Hematopoietic multipotent progenitor cell (in vitro differentiated cells): ENCODE measurements at regions not wholly inside any gene's neighbourhood (a gene's known extent, or its start where the extent isn't known, plus 50 kb on each side); places are given as distances from the start of the nearest gene placed in this dataset.
"Not testable (repeated sequence)": the region's sequence is repeated elsewhere in the genome, so short reads cannot be mapped to it uniquely, and the experiment has no call there.

Experiments
- DNase-seq, 3 donors: peaks; one replicate each; pipeline ENCODE4 v3.0.0-alpha.2; 2011 to 2015; ENCODE audit warnings: low read depth in 2 of 3, low spot score in 2 of 3

DNA sequence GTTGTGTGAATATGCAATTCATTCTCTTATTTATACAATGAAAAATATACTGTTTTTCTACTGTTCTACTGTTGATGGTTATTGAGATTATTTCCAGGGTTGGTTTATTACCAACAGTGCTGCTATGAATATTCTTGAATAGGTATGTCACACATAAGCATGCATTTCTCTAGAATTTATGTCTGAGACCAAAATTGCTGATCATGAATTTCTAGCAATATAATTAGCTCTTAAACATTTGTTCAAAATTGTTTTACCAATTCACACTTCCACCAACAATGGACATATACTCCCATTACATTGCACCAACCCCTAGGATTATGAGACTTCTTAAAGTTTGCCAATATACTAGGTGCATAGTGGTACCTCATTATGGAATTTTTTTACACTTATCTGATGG lies 164.1 kb upstream of the KCNQ5 start:
- no peak for DNase-seq

DNA sequence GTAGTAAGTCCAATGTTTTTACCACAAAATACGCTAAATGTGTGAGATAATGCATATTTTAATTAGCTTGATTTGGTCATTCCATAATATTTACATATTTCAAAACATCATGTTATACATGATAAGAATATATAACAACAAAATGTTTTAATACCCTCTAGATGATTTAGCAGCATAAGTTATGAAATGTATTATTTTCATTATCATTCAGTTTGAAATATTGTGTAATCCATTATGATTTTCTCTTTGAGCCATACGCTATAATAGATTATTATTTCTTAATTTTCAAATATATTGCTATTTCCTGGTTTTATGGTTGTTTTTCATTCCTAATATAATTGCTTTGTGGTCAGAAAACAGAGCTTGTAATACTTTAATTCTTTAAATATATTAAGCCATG lies 163.3 kb upstream of the KCNQ5 start:
- no peak for DNase-seq

DNA sequence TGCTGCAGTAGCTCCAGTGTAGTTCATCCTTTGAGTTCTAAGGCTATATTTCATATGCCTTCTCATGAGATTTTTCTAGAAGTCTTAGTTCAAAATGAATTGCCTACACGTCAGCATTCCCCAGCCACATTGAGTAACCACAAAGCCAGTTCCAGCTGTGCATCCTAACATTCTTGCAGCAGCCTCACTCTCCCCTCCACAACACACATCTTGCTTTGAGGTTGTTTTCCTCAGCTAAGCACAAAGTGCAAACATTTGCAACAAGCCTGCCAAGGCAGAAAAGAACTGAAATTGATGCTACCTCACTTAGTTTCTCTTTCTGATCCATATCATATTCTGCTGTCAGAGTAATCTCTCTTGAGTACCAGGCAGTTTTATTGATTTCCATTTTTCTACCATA lies 160.7 kb upstream of the KCNQ5 start:
- no peak for DNase-seq

DNA sequence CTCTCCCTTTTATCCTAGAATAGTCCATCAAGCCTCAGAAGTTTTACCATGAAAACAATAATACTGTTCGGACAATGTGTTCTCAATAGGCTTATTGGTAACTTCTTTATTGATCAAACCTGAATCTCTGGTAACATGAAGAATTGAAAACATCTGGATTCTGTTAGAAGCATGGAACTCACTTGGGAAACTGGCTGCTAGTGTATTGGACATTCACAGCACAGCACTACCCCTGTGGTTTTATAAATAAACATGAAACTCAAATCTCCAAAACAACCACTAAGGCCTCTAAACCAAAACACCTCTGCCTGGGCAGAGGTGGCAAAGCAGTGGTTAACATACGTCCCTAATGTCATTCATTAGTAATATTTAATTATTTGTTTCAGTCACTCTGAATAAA lies 157.6 kb upstream of the KCNQ5 start:
- no peak for DNase-seq

DNA sequence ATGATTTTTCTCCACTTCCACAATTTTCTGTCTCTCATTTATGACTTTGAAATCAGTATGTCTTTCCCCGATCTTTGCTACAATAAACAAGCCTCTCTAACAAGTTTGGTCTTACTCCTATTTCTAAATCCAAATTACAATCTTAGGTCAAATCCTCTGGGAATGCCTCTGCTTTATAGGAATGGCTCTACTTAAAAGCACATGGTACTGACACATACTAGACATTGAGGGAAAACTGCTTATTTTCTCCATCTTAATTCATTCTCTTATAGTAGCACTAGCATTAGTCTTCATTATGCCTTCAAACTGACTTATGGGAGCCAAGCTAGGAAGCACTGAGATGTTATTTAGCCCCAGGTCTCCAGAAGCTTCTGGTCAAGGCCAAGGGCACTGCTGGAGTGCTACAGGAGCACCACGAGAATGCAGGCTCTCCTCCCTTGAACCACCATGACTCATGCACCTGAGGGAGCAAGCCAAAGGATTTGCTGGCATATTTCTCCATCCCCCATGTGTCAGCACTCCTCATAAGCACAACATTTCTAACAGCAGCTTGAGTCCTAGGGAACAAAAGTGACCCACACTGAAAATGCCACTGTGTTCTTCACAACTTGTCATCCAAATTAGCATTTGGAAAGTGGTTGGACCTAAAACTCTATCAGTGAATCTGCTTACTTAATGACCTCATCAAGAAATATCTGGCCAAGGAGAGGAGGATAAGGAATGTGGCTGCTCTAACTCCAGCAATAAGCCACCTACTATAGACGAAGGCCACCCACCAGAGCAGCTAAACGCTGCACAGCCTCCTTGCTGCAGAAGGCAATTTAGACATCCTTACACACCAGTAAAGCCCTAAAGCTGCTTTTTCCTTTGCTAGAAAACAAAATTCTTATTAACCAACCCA lies 156.8 kb upstream of the KCNQ5 start:
- DNase-seq: no peak

DNA sequence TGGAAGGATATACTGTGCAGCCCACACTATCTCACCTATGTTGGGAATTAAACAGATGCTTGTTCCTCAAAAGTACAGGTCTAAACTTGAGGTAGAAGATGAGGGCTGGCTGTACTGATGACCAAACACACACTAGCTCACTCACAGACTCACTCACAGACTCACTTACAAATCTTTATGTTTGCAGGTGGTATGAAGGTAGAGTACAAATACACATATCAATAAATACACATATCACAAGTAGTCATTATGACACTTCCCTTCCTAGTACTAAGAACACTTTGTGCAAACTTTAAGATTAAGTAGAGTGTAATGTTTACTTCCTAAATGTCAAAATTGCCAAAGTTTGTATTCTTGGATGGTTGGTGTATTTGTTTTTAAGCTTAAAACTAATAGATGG lies 155.4 kb upstream of the KCNQ5 start:
- no peak for DNase-seq

DNA sequence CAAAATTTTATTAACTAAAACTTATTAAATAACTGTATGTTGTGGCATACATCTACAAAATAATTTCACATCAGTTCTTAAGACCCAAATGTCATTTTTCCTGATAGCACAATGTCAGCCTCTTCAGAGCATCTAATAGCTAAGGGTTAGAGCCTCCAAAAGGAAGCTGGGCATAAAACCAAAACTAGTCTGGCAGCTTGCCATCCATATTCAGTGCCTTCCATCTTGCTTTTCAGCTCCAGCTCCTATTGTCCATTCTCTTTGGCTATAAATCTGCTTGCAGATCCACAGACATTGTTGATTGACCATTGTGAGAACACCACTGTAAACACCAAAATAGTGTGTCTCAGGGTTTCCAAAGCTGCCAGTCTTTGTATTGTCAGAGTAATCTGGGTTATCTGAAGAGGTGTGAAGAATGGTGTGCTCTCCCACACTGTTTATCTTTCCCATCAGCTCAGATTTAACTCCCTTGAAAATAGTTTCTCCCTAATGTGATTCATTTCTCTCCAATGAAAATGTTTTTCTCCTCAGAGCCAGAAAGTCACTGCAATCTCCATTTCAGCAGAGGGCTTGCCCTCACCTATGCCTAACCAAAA lies 154.8 kb upstream of the KCNQ5 start:
- no peak for DNase-seq

DNA sequence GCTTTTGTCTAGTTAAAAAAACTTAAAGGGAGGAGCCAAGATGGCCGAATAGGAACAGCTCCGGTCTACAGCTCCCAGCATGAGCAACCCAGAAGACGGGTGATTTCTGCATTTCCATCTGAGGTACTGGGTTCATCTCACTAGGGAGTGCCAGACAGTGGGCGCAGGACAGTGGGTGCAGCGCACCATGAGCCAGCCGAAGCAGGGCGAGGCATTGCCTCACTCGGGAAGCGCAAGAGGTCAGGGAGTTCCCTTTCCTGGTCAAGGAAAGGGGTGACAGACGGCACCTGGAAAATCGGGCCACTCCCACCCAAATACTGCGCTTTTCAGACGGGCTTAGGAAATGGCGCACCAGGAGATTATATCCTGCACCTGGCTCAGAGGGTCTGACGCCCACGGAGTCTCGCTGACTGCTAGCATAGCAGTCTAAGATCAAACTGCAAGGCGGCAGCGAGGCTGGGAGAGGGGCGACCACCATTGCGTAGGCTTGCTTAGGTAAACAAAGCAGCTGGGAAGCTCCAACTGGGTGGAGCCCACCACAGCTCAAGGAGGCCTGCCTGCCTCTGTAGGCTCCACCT lies 152.4 kb upstream of the KCNQ5 start:
- not testable (repeated sequence) for DNase-seq

DNA sequence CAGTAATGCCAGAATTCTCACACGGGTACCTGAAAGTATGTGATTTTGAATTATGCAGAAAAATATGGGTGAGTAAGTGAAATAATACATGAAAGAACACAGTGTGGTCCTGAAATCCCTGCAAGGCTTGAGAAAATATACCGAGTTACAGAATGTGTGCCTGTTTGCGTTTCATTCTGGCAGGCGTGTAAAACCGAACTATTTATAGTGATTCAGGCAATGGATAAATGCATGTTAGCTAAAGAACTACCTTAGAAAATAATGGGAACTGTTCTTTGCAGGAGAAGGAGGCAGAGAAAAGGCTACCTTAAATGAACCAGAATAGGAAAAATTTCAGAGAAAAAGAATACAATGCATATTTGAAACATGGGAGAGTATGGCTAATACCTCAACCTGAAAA lies 145.8 kb upstream of the KCNQ5 start:
- no peak for DNase-seq

DNA sequence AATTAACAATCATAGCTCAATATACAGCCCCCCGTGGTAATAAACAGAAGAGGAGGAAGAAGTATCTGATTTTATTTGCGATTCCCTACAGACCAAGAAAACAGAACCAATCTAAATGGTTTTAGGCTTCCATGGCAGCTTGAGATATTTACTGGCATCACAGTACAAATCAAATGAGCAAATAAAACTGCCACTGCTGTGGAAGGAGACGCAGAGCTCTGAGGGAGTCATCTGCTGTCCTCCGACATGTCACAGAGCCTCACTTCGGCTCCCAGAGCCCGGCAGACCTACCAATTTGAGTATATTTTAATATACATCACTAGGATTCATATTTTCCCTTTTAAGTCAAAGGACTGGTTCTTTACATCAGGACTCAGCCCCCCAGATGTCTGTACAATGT lies 145.2 kb upstream of the KCNQ5 start:
- DNase-seq: no peak

DNA sequence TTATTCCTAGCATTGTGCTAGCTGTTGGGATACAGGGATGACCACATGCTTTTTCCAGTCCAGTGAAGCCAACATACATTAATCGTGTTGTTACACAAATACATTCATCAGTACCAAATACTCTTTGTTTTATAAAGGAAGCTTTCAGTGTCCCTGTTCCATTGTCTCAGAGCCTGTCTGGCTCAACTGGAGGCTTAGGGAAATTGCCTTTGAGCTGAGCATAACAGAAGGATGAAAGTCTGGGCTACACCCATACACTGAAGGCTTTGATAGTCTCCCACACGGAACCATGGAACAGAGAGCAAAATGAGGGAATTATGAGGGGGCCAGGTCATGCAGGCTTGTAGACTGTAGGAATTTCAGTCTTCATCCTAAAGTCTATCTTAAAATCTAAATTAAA lies 126.4 kb upstream of the KCNQ5 start:
- no peak for DNase-seq

DNA sequence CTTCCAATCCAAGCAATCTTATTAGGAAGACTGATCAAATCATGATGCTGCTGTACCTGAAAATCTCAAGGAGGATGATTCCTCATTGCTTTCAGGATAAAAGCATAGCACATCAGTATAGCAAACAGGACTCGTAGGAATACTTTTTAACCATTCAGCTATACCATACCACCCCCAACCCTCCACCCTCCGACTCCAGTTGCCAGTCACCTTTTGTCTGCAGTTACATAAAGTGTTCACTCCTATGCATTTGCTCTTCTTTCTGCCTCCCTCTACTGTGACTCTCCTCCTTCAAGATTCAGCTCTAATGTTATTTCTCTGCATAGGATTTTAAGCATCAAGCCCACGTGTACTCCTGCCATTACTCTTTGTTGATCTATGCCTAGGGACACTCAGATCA lies 124.7 kb upstream of the KCNQ5 start:
- DNase-seq: no peak

DNA sequence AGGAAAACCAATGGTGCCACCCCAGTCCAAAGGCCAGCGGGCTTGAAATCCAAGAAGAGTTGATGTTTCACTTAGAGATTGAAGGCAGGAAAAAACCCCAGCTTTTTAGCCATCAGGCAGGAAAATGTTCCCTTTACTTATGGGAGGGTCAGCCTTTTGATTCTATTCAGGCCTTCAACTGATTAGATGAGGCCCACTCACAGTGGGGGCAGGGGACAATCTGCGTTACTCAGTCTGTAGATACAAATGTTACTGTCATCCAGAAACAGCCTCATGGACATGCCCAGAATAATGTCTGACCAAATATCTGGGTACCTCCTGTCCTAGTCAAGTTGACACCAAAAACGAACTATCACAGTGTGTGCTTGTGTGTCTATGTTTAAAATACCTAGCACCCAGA lies 121.2 kb upstream of the KCNQ5 start:
- DNase-seq: no peak

DNA sequence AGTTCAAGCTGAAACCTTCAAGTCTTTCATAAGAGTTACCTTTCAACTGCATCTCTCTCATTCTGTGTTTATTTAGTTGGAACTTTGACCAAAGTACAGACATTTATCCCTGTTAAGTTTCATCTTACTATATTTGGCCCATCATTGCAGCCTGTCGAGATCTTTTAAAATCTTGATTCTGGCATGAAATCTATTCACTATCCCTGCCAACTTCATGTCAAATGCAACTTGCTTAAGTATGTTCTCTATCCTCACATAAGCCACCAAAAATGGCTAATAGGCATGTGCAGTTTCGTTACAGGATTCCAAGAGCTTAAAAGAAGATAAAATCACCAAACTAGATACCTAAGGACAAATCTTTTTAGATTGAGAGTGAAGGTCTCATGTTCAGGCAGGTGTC lies 117.5 kb upstream of the KCNQ5 start:
- no peak for DNase-seq

DNA sequence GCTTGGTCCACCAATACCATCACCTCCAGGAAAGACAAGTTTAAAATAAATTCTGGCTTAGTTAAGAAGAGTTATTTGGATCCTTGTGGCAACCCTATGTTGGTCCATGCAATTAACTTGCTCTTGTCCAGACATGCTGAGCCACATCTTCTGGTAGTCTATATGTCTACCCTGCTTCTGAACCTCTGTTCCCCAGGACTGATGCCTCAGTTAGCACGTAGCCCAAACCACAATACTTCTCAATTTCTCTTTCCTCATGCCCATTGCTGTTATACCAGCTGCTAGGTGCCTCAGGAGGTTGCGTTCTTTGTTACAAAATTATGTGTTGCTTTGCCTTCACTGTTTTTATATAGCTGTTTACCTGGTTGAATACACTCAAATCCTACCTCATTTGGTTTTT lies 116.4 kb upstream of the KCNQ5 start:
- DNase-seq: no peak

DNA sequence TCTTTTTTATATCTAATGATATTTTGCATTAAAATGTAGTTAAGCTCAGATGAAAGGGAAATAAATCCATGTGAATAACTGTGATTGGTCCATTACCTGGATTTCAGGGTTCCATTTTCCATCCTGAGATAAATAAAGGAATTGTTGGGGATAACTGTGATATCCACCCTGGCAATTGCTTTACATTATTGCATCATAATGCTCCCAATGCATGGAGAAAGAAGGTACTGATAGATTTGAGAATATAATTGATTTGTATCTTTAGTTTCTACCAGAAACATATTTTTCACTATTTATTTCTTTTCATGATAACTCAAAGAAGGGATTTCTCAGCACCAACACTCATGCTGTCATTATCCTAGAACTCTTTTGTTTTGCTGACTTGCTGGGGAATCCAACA lies 102.0 kb upstream of the KCNQ5 start:
- no peak for DNase-seq

DNA sequence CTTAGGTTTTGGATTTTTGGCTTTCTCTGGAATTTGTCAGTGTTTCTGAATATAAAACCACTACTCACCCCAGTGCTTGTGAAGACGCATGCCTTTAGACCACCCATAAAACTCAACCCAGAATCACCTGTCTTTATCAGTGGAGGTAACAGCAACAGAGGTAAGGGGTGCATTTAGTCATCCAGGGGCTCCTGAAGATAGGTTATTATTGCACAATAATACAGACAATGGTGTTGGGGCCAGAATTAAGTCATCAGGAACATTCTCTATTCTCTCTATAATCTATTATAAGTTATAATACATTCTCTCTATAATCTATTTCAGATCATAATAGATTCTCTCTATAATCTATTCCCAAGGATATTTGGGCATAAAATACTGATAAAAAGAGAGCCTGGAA lies 100.2 kb upstream of the KCNQ5 start:
- no peak for DNase-seq

DNA sequence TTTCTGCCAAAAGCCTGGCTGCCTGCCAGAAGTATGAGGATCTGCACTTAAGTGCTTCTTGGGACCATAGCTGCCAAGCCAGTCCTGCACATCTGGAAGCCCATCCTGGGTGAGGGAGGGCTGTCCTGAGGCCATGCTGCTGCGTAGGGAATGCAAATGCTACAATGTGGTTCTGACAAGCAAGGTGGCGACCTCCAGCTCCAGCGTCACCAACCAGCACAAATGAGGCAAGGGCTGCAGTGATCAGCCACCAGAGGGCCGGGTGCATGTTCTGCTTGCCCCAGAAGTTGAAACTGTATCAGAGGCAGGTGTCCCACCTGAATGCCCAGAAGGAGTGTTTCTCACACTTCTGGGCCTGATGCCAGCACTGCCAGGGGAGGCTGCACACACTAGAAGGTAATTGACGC lies 99.1 kb upstream of the KCNQ5 start:
- peak in 2 of 3 donors; percentile 5 to 11 for DNase-seq

DNA sequence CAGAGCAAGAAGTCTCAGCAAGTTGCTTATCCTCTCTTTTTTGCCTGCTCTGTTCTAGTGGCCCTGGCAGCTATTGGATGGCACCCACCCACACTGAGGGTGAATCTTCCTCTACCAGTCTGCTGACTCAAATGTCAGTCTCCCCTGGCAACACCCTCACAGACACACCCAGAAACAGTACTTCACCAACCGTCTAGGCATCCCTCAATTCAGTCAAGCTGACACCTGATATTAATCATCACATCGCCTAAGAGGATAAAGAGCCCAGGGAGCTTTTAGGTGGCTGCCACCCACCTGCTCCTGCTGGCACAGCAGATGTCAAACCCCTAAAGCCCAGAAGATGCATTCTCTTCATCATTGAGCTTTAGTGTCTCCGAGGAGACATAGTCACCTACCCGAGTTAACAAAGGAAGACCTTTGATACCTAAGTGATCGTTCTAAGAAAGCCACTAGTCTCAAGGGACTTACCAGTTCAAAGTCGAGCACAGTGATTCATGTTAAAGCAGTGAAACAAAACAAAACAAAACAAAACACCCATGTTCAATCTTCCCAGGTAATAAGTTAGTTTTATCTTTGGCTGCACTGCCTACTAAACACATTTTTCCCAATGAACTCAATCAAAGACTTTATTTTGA lies 97.7 kb upstream of the KCNQ5 start:
- DNase-seq: no peak

DNA sequence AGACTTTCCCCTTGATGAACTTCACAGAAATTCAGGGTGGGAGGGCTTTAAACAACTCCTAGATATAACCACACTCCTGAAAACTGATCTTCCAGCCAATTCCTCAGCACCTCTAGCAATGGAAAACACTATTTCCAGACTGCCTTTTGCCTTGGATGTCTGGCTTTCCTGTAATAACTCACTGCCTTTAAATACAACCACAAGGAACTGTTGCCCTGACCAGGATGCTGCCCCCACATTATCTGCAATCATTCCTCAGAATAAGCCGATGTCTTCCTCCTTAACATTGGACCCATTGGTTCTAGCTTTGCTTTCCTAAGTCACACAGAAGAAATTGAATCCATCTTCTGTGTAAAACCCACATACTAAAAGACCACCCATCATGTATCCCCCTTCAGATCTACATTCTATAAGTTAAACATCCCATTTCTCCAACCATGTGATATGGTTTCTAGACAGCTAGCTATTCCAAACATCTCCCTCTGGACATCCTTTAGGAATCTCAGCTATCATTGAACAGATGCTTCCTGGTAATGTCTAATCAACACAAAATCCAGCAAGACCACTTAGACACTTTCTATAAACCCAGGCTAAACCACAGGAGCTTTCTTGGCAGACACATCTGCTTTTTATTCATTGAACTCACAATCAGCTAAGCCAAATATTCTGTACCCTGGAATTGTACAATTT lies 95.9 kb upstream of the KCNQ5 start:
- no peak for DNase-seq

DNA sequence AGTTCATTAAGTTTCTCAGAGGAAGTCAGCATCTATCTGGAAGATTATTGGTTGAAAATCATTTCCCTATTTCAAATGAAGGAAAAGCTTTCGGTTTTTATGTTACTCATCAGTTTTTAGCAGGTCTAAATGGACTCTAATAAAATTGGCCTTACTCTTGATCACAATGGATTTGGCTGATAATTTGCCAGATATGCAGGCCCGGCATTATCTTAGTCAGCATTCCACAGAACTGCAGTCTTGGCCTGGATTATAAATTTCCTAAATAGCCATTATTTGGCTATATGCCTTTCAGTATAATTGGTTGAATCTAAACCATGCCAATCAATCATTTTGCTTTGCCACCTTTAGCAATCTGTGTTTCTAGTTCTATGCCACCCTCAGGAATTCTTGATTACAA lies 91.7 kb upstream of the KCNQ5 start:
- no peak for DNase-seq
